ENCODE measurements at regions not wholly inside any gene's neighbourhood (a gene's known extent, or its start where the extent isn't known, plus 50 kb on each side); places are given as distances from the start of the nearest gene placed in this dataset.

GRCh38 chrX:22325096-22325495 lies 52.4 kb downstream of the CBLL2 start:
- TF ChIP-seq CTCF (IDR thresholded peaks at IDR 0.05; ENCODE audit: low read depth, low read length): no peak

GRCh38 chrX:22329783-22330182 lies 57.1 kb downstream of the CBLL2 start:
- no peak for TF ChIP-seq CTCF (IDR thresholded peaks at IDR 0.05; ENCODE audit: low read depth, low read length)
- H3K4me3 ChIP-seq (ENCODE audit: low read depth, low read length): no peak overlapping the region

More at GRCh38 chrX:22325096-22325495, 52.4 kb downstream of the CBLL2 start:
- no peak overlapping the region for H3K4me3 ChIP-seq (ENCODE audit: low read depth, low read length)

DNA sequence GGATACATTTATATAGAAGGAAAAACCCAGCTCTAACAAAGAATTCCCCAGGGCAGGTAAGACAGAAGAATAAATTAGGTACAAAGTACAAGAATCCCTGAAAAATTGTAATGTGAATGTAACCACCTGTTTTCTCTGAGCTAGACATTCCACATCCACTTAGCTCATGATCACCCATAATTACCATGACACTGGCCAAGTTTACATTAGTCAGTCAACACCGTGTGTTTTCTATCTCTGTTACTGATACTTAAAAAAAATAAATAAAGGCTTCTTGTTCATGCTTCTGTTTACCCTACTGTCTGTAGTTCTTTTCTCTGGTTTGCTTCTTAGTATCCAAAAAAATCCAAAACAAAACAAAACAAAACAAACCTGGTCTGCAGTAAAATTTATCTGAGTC lies 66.0 kb downstream of the CBLL2 start:
- TF ChIP-seq CTCF (IDR thresholded peaks at IDR 0.05; ENCODE audit: low read depth, low read length): no peak
- H3K4me3 ChIP-seq (ENCODE audit: low read depth, low read length): no peak overlapping the region

GRCh38 chrX:22339459-22339858 lies 66.7 kb downstream of the CBLL2 start:
- no peak for TF ChIP-seq CTCF (IDR thresholded peaks at IDR 0.05; ENCODE audit: low read depth, low read length)
- no peak overlapping the region for H3K4me3 ChIP-seq (ENCODE audit: low read depth, low read length)

- TF ChIP-seq CTCF (IDR thresholded peaks at IDR 0.05; ENCODE audit: low read depth, low read length): no peak
- H3K4me3 ChIP-seq (ENCODE audit: low read depth, low read length): no peak overlapping the region
Observed at GRCh38 chrX:22340022-22340616, 67.4 kb downstream of the CBLL2 start.

- no peak for TF ChIP-seq CTCF (IDR thresholded peaks at IDR 0.05; ENCODE audit: low read depth, low read length)
- no peak overlapping the region for H3K4me3 ChIP-seq (ENCODE audit: low read depth, low read length)
Observed at GRCh38 chrX:22343192-22343591, 70.5 kb downstream of the CBLL2 start.

GRCh38 chrX:22345884-22346283 lies 73.2 kb downstream of the CBLL2 start:
- H3K4me3 ChIP-seq (ENCODE audit: low read depth, low read length): no peak overlapping the region
- TF ChIP-seq CTCF (IDR thresholded peaks at IDR 0.05; ENCODE audit: low read depth, low read length): no peak

Data from WI38 (cell line).